H1 (cell line): ENCODE measurements at regions not wholly inside any gene's neighbourhood (a gene's known extent, or its start where the extent isn't known, plus 50 kb on each side); places are given as distances from the start of the nearest gene placed in this dataset.

Experiments
- CTCF ChIA-PET: fragments of 300-600 bp; sonication (Branson Sonifier 250); formaldehyde crosslinking; loops from one replicate; lab custom pipeline; 2021; ENCODE audit not compliant: partially characterized antibody; lab: Charles Lee
- POLR2A ChIA-PET: fragments of 300-600 bp; sonication (Branson Sonifier 250); formaldehyde crosslinking; loops from one replicate; lab custom pipeline; 2021; ENCODE audit warnings: inconsistent platforms; ENCODE audit not compliant: partially characterized antibody; lab: Charles Lee
- DNase-seq, 2 experiments: peaks; one replicate each; pipeline versions ENCODE4 v3.0.0 to v3.0.0-alpha.2; 2010 to 2022; ENCODE audit warnings: low spot score in 2 of 2, low read depth in 1 of 2, mixed read lengths in 1 of 2
- FAIRE-seq: peaks from 2 replicates; lab custom pipeline; 2011; peaks lifted over from hg19 to GRCh38; lab: Jason Lieb, UNC
- H2AFZ ChIP-seq: 2 replicates; pipeline ENCODE4 v1.8.1; 2012; ENCODE audit warnings: low read length, inconsistent platforms
- H2AK5ac ChIP-seq: 2 replicates; pipeline ENCODE4 v1.6.1; 2013; ENCODE audit warnings: low read depth, low read length
- H2BK120ac ChIP-seq: replicated peaks from 2 replicates; pipeline ENCODE3; 2013; ENCODE audit warnings: low read depth, low read length, inconsistent platforms
- H2BK12ac ChIP-seq: 2 replicates; pipeline ENCODE4 v1.6.1; 2013; ENCODE audit warnings: low read depth, low read length
- H2BK15ac ChIP-seq: 2 replicates; pipeline ENCODE4 v1.6.1; 2013; ENCODE audit warnings: low read length
- H2BK20ac ChIP-seq: 2 replicates; pipeline ENCODE4 v1.6.1; 2013; ENCODE audit warnings: low read length
- H2BK5ac ChIP-seq: 2 replicates; pipeline ENCODE4 v1.6.1; 2013; ENCODE audit warnings: low read depth, low read length
- H3K14ac ChIP-seq: 2 replicates; pipeline ENCODE4 v1.6.1; 2013; ENCODE audit warnings: inconsistent platforms; ENCODE audit not compliant: insufficient read length
- H3K18ac ChIP-seq: 2 replicates; pipeline ENCODE4 v1.6.1; 2013; ENCODE audit warnings: low read length; ENCODE audit errors: extremely low read depth
- H3K23ac ChIP-seq: 2 replicates; pipeline ENCODE4 v1.6.1; 2013; ENCODE audit warnings: inconsistent platforms; ENCODE audit not compliant: insufficient read length
- H3K23me2 ChIP-seq: 2 replicates; pipeline ENCODE4 v1.6.1; 2013; ENCODE audit warnings: low read depth, low read length
- H3K27ac ChIP-seq: 2 replicates; pipeline ENCODE4 v1.6.1; 2011; ENCODE audit warnings: low read depth, low read length, inconsistent platforms
- H3K27me3 ChIP-seq, 4 experiments: replicated peaks in 1 of 4; 1 replicate in 1 of 4; 2 replicates in 3 of 4; pipeline versions ENCODE4 v1.6.1 to v1.8.1; 2011 to 2013; ENCODE audit warnings: low read length in 3 of 4, mild to moderate bottlenecking in 3 of 4, inconsistent platforms in 2 of 4, mixed read lengths in 2 of 4, moderate library complexity in 1 of 4; ENCODE audit not compliant: control insufficient read depth in 3 of 4, insufficient read depth in 3 of 4; ENCODE audit errors: extremely low read depth in 1 of 4
- H3K36me3 ChIP-seq, 4 experiments: 2 replicates each; pipeline versions ENCODE4 v1.6.1 to v1.8.1; 2011 to 2013; ENCODE audit warnings: mild to moderate bottlenecking in 4 of 4, low read length in 3 of 4, moderate library complexity in 2 of 4, control low read depth in 1 of 4, inconsistent platforms in 1 of 4; ENCODE audit not compliant: insufficient read depth in 4 of 4, control insufficient read depth in 2 of 4
- H3K4ac ChIP-seq: replicated peaks from 2 replicates; pipeline ENCODE3; 2013; ENCODE audit warnings: low read length, low read depth, mixed read lengths, inconsistent platforms; ENCODE audit not compliant: insufficient read length
- H3K4me1 ChIP-seq, 4 experiments: replicated peaks in 1 of 4; 1 replicate in 1 of 4; 2 replicates in 3 of 4; pipeline versions ENCODE4 v1.6.1 to v1.8.1; 2011 to 2013; ENCODE audit warnings: low read length in 3 of 4, inconsistent platforms in 2 of 4, mixed read lengths in 1 of 4; ENCODE audit not compliant: insufficient read depth in 4 of 4, control insufficient read depth in 3 of 4
- H3K4me2 ChIP-seq, 2 experiments: 2 replicates each; pipeline versions ENCODE4 v1.6.1 to v1.8.1; 2011 to 2013; ENCODE audit warnings: low read depth in 2 of 2, low read length in 2 of 2, control low read depth in 1 of 2, inconsistent platforms in 1 of 2, mild to moderate bottlenecking in 1 of 2; ENCODE audit not compliant: insufficient read depth in 1 of 2
- H3K4me3 ChIP-seq, 4 experiments: fragments of 200-600, 300-600 bp in 1 of 4; sonication (generic), shearing (Covaris generic), sonication (Bioruptor Twin) in 1 of 4; 2 replicates each; pipeline versions ENCODE4 v1.5.1 to v1.8.1; 2011 to 2016; ENCODE audit warnings: low read length in 4 of 4, low read depth in 3 of 4, control low read depth in 2 of 4, inconsistent platforms in 2 of 4, mild to moderate bottlenecking in 2 of 4, mixed read lengths in 1 of 4, moderate library complexity in 1 of 4; ENCODE audit not compliant: insufficient read depth in 2 of 4; ENCODE audit errors: extremely low read depth in 1 of 4
- H3K56ac ChIP-seq: replicated peaks from 2 replicates; pipeline ENCODE3; 2013; ENCODE audit warnings: low read depth, mild to moderate bottlenecking, mixed read lengths, low read length, inconsistent platforms; ENCODE audit not compliant: insufficient read length
- H3K79me1 ChIP-seq: 2 replicates; pipeline ENCODE4 v1.6.1; 2013; ENCODE audit warnings: low read depth, low read length, control low read depth
- H3K79me2 ChIP-seq, 2 experiments: 2 replicates each; pipeline versions ENCODE4 v1.6.1 to v1.8.1; 2012 to 2013; ENCODE audit warnings: low read length in 2 of 2, mild to moderate bottlenecking in 2 of 2, inconsistent platforms in 1 of 2; ENCODE audit not compliant: insufficient read depth in 2 of 2, control insufficient read depth in 1 of 2
- H3K9ac ChIP-seq, 4 experiments: replicated peaks in 1 of 4; 1 replicate in 1 of 4; 2 replicates in 3 of 4; pipeline versions ENCODE4 v1.6.1 to v1.8.1; 2011 to 2013; ENCODE audit warnings: low read depth in 3 of 4, low read length in 3 of 4, control low read depth in 2 of 4, mild to moderate bottlenecking in 2 of 4, moderate library complexity in 2 of 4, inconsistent platforms in 1 of 4; ENCODE audit errors: extremely low read depth in 1 of 4
- H3K9me3 ChIP-seq, 2 experiments: 2 replicates each; pipeline versions ENCODE4 v1.6.1 to v1.8.1; 2012 to 2013; ENCODE audit warnings: mild to moderate bottlenecking in 2 of 2, moderate library complexity in 2 of 2, control low read depth in 1 of 2, inconsistent platforms in 1 of 2, low read depth in 1 of 2, low read length in 1 of 2, mixed read lengths in 1 of 2; ENCODE audit not compliant: insufficient read depth in 2 of 2
- H4K20me1 ChIP-seq, 2 experiments: replicated peaks in 1 of 2; 2 replicates each; pipeline versions ENCODE3 to v1.8.1; 2011 to 2013; ENCODE audit warnings: inconsistent platforms in 2 of 2, low read length in 2 of 2, mild to moderate bottlenecking in 1 of 2; ENCODE audit not compliant: insufficient read depth in 2 of 2, control insufficient read depth in 1 of 2
- H4K5ac ChIP-seq: 2 replicates; pipeline ENCODE4 v1.6.1; 2013; ENCODE audit warnings: low read length, low read depth, mixed read lengths, inconsistent platforms; ENCODE audit not compliant: insufficient read length
- H4K8ac ChIP-seq: 2 replicates; pipeline ENCODE4 v1.8.0; 2013; ENCODE audit warnings: mild to moderate bottlenecking, moderate library complexity, low read length, inconsistent platforms; ENCODE audit not compliant: insufficient read depth; ENCODE audit errors: extremely low read depth
- H4K91ac ChIP-seq: replicated peaks from 2 replicates; pipeline ENCODE3; 2013; ENCODE audit warnings: low read length, mixed read lengths, inconsistent platforms; ENCODE audit not compliant: insufficient read length
- CEBPB ChIP-seq: IDR thresholded peaks from 2 replicates; pipeline ENCODE4 v1.6.1; 2012; ENCODE audit warnings: low read depth, low read length
- RFX5 ChIP-seq: IDR thresholded peaks from 2 replicates; pipeline ENCODE4 v1.6.1; 2011; ENCODE audit warnings: low read depth, low read length, improper control_type of control experiment, borderline replicate concordance
- SIX5 ChIP-seq: IDR thresholded peaks from 2 replicates; pipeline ENCODE4 v1.6.1; 2011; ENCODE audit warnings: mild to moderate bottlenecking, low read depth, low read length
- WGBS, 2 experiments: shearing (Covaris generic) in 1 of 2; methylation state at CpG; one replicate each; pipeline versions ENCODE4 v1.1.6 to v1.1.7; 2013 to 2015; ENCODE audit warnings: low lambda C conversion rate in 2 of 2, mixed read lengths in 2 of 2, inconsistent platforms in 1 of 2, low coverage in 1 of 2, missing lambda C conversion rate in 1 of 2; ENCODE audit not compliant: insufficient replicate concordance in 2 of 2, insufficient coverage in 1 of 2, insufficient read length in 1 of 2; ENCODE audit errors: extremely low coverage in 1 of 2, missing lambda C conversion rate in 1 of 2; 5-methylcytosine and 5-hydroxymethylcytosine counted together

- no peak for TF ChIP-seq CEBPB
Measured at GRCh38 chr2:8241317-8241716, 440.5 kb upstream of the ID2 start (continued).

GRCh38 chr2:8242739-8243138 lies 439.1 kb upstream of the ID2 start:
- Histone ChIP-seq H3K18ac (no peak overlapping the region), H4K91ac (no peak overlapping the region), H2BK20ac (no peak overlapping the region), H4K8ac (no peak overlapping the region), H3K56ac (no peak overlapping the region), H3K9ac (no peak overlapping the region), H3K79me2 (no peaks in the 10 kb centered on the region), H4K5ac (no peak overlapping the region), H3K4me3 (no peak overlapping the region), H3K4ac (no peak overlapping the region), H2BK120ac (peak overlapping the region; percentile 57), H3K23me2 (no peaks in the 10 kb centered on the region), H2BK15ac (no peak overlapping the region), H3K27ac (no peak overlapping the region), H4K20me1 (no peaks in the 10 kb centered on the region), H3K27me3 (no peaks in the 10 kb centered on the region), H3K14ac (no peak overlapping the region), H3K36me3 (no peaks in the 10 kb centered on the region), H3K4me2 (no peak overlapping the region), H2BK5ac (no peak overlapping the region), H3K4me1 (peaks cover 0 to 6% (median 2%) of the 10 kb centered on the region in 4 experiments; a peak in 2 of 7 replicates), H3K9me3 (peaks cover 0 to 14% of the 10 kb centered on the region in 2 experiments), H3K79me1 (no peaks in the 10 kb centered on the region), H2AK5ac (no peak overlapping the region), H3K23ac (no peak overlapping the region), H2AFZ (no peak overlapping the region), H2BK12ac (no peak overlapping the region)
- TF ChIP-seq SIX5 (no peak), RFX5 (no peak)
- WGBS, 2 experiments, result 98% methylated on average over 2 of the region's 2 CpGs; no CpG with 5 or more reads in 1 of the 2 experiments
- DNase-seq (no peak), FAIRE-seq (no peak)
- ChIA-PET CTCF (interaction anchor here (1.2 kb wide), 1 partner anchor 9 kb away, joined by 3 read pairs; no protein-coding TSS in a partner anchor), POLR2A (no interaction called here)
